Gastroesophageal sphincter (tissue), 3 donors: ENCODE measurements at regions not wholly inside any gene's neighbourhood (a gene's known extent, or its start where the extent isn't known, plus 50 kb on each side); places are given as distances from the start of the nearest gene placed in this dataset.

ENCODE experiments used
- CTCF ChIP-seq, 4 experiments: fragments of 200-600 bp in 2 of 4; fragments of 450-650 bp in 2 of 4; sonication (generic) in 1 of 4; IDR thresholded peaks; one replicate each; pipeline ENCODE4 v1.5.1; 2017 to 2019; ENCODE audit warnings: antibody characterized with exemption in 4 of 4, mild to moderate bottlenecking in 2 of 4, moderate library complexity in 2 of 4
- EP300 ChIP-seq: sonication (generic); formaldehyde crosslinking; IDR thresholded peaks from one replicate; pipeline ENCODE4 v1.6.1; 2017; ENCODE audit warnings: antibody characterized with exemption, mild to moderate bottlenecking
- POLR2A ChIP-seq, 2 donors: fragments of 450-650 bp; IDR thresholded peaks; one replicate each; pipeline ENCODE4 v1.6.1; 2017; ENCODE audit warnings: antibody characterized with exemption in 2 of 2, mild to moderate bottlenecking in 2 of 2, moderate library complexity in 1 of 2

GRCh38 chr22:48520207-48520606, 1307.5 kb downstream of the BRD1 start:
- TF ChIP-seq CTCF (IDR thresholded peaks at IDR 0.05) (no peak), EP300 (no peak), POLR2A (IDR thresholded peaks at IDR 0.05) (no peak)
